Activated CD8-positive, alpha-beta memory T cell treated with anti-CD3 and anti-CD28 coated beads, Interleukin-2, amount 10 ng/mL, durations not matched to agents 7 days and 5 days (primary cell): ENCODE measurements at regions not wholly inside any gene's neighbourhood (a gene's known extent, or its start where the extent isn't known, plus 50 kb on each side); places are given as distances from the start of the nearest gene placed in this dataset.

Experiments
- ATAC-seq: fragments of 150-1000 bp; cut with Tn5 transposase; one replicate; pipeline ENCODE4 v1.10.0; 2021; ENCODE audit warnings: moderate library complexity
- CTCF ChIA-PET: fragments of 350-600 bp; sonication (Branson Sonifier 250); formaldehyde crosslinking; loops from one replicate; lab custom pipeline; 2021; ENCODE audit warnings: antibody characterized with exemption; lab: Charles Lee
- DNase-seq: peaks from one replicate; pipeline ENCODE4 v3.0.0-alpha.2; 2020
- H3K27ac Mint-ChIP-seq: one replicate; pipeline ENCODE4 v1.8.0; 2021; ENCODE audit warnings: mild to moderate bottlenecking, mixed read lengths
- H3K27me3 Mint-ChIP-seq: one replicate; pipeline ENCODE4 v1.8.0; 2021; ENCODE audit warnings: mixed read lengths
- H3K36me3 Mint-ChIP-seq: one replicate; pipeline ENCODE4 v1.8.0; 2021; ENCODE audit warnings: mild to moderate bottlenecking, mixed read lengths
- H3K4me1 Mint-ChIP-seq: one replicate; pipeline ENCODE4 v1.8.0; 2021; ENCODE audit warnings: mixed read lengths
- H3K4me3 Mint-ChIP-seq: one replicate; pipeline ENCODE4 v1.8.0; 2021; ENCODE audit warnings: mild to moderate bottlenecking, moderate library complexity, mixed read lengths
- H3K9me3 Mint-ChIP-seq: one replicate; pipeline ENCODE4 v1.8.0; 2022; ENCODE audit warnings: low read depth, mixed read lengths

GRCh38 chr3:171963546-171963945 is 75.8 kb upstream of the FNDC3B start:
- H3K4me3 Mint-ChIP-seq: no peak overlapping the region
- H3K27ac Mint-ChIP-seq: no peak overlapping the region
- DNase-seq: no peak
- H3K4me1 Mint-ChIP-seq: peaks cover 10% of the 10 kb centered on the region
- peaks cover 2% of the 10 kb centered on the region for H3K36me3 Mint-ChIP-seq
- CTCF ChIA-PET: interaction anchor here (0.9 kb wide), 1 partner anchor 378 kb away, joined by 3 read pairs; no protein-coding TSS in a partner anchor
- H3K9me3 Mint-ChIP-seq: no peaks in the 10 kb centered on the region
- no peaks in the 10 kb centered on the region for H3K27me3 Mint-ChIP-seq
- ATAC-seq: no peak

DNA sequence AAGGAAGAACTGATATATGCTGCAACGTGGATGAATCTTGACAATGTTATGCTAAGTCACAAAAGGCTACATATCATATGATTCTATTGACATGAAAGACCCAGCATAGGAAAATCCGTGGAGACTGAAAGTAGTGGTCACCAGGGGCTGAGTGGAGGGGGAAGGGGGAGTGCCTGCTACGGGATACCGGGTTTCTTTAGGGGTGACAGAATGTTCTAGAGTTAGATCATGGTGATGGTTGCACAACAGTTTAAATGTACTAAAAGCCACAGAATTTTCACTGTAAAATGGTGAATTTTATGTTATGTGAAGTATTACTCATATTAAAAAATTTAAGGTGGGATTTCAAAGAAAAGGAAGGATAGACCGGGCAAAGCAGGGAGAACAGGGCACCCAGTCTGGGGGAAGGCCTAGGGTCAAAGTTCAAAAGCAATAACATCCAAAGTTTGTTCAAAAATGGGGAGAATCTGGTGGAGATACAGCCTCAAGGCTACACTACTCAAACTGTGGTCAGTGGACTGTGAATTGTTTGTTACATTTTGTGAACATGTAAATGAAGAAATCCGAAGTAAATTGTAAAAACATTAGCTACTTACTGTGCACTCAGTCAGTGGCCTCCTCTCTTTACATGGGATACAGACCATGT is 74.2 kb upstream of the FNDC3B start:
- ATAC-seq (no peak), DNase-seq (no peak)
- no peaks in the 10 kb centered on the region for H3K9me3 Mint-ChIP-seq
- no peaks in the 10 kb centered on the region for H3K27me3 Mint-ChIP-seq
- H3K27ac Mint-ChIP-seq: no peak overlapping the region
- no peak overlapping the region for H3K4me3 Mint-ChIP-seq
- peaks cover 7% of the 10 kb centered on the region for H3K4me1 Mint-ChIP-seq
- CTCF ChIA-PET: no interaction called here
- H3K36me3 Mint-ChIP-seq: peaks cover 2% of the 10 kb centered on the region

GRCh38 chr3:171966533-171967136 is 72.7 kb upstream of the FNDC3B start:
- Mint-ChIP-seq H3K27ac (no peak overlapping the region), H3K36me3 (peaks cover 2% of the 10 kb centered on the region)
- no peak for DNase-seq

DNA sequence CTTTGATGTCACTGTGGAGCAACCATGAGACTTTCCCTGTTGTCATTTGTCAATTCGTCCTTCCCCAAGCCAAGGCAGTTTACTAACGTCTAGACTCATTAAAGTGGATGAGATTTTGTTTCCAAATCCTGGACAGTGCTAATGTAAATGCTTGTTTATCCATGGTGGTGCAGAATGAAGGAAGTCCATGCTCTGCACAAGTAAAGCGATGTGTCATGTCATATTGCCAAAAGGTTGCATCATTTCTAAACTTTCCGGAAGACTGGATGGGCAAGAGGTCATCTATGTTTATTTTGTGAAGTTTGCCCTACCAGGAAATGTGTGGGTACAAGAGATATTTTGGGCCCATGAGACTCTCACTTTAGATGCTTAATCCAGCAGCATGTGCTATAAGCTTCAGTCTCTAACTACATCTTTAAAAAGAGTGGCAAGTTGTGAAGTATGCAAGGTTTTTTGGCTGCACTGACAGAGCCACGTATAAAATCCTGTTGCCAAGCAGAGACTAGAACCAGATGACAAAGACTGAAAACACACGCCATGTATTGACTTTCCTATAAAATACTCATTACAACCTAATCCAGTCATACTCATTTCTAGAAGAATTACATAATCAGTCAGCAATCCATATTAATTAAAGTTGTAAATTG is 72.1 kb upstream of the FNDC3B start:
- DNase-seq (no peak), ATAC-seq (no peak)
- CTCF ChIA-PET: no interaction called here
- Mint-ChIP-seq H3K4me1 (peaks cover 3% of the 10 kb centered on the region), H3K4me3 (no peak overlapping the region), H3K36me3 (peaks cover 2% of the 10 kb centered on the region), H3K27me3 (peaks cover 2% of the 10 kb centered on the region), H3K27ac (no peak overlapping the region), H3K9me3 (no peaks in the 10 kb centered on the region)

More at GRCh38 chr3:171966533-171967136, 72.7 kb upstream of the FNDC3B start:
- H3K4me1 Mint-ChIP-seq: peaks cover 3% of the 10 kb centered on the region
- H3K4me3 Mint-ChIP-seq: no peak overlapping the region
- no peaks in the 10 kb centered on the region for H3K27me3 Mint-ChIP-seq
- CTCF ChIA-PET: no interaction called here
- no peak for ATAC-seq
- H3K9me3 Mint-ChIP-seq: no peaks in the 10 kb centered on the region

DNA sequence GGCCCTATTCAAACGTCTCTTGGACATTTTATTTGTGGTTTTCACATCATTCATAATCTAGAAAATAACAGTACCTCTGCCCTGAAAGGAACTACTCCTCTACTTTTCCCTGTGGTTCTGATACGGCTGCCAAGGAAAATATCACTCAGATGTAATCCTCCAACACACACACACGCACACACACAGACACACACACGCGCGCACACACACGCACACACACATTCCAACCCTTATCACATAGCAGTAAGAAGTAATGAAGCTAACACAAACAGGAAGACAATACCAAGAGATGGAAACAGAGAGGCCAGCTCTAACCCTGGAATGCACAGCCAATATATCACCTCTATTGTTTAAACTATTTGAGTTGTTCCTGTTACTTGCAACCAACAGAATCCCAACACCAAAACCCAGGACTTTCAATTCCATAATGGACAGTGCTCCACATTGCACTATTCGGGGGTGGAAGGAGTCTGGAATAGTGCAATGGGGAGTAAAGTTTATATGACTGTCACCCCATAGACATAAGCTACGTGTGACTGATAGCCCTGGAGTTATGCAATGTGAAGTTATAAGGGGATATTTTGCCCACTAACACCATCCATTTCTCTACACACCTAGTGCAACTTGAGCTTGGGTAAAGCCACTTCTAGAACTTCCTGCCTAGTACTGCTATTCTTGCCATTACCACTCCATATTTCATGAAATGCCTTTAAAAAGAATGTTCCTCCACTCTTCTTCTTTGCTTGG is 71.3 kb upstream of the FNDC3B start:
- ATAC-seq: no peak
- H3K4me1 Mint-ChIP-seq: peaks cover 3% of the 10 kb centered on the region

DNA sequence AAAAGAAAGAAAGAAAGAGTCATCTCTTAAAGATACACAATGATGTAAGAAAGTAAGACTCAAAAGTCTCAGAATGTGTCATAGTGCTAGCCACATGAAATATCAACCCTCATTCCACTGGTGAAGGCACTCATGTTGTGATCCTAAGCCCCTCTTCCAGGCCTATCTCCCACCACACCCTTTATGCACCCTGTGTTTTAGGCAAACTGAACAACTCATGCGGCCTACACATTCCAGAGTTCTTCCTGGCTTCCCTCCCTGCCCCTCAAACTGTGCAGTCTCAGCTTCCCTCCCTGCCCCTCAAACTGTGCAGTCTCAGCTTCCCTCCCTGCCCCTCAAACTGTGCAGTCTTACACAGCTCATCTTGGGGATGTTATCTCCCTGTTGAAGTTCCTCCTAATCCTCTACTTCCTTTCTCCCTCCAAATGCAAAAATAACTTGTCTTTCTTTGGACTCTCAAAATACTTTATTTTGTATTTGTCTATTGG is 69.0 kb upstream of the FNDC3B start:
- CTCF ChIA-PET: no interaction called here
- H3K4me1 Mint-ChIP-seq: peaks cover 3% of the 10 kb centered on the region
- H3K9me3 Mint-ChIP-seq: no peaks in the 10 kb centered on the region
- H3K27me3 Mint-ChIP-seq: peaks cover 5% of the 10 kb centered on the region
- DNase-seq (no peak), ATAC-seq (no peak)
- H3K4me3 Mint-ChIP-seq: no peak overlapping the region
- H3K36me3 Mint-ChIP-seq: peaks cover 2% of the 10 kb centered on the region
- peak overlapping the region; percentile 36 for H3K27ac Mint-ChIP-seq

More for the DNA sequence above, 71.3 kb upstream of the FNDC3B start:
- Mint-ChIP-seq H3K9me3 (no peaks in the 10 kb centered on the region), H3K4me3 (no peak overlapping the region), H3K27ac (no peak overlapping the region), H3K36me3 (peaks cover 2% of the 10 kb centered on the region), H3K27me3 (peaks cover 4% of the 10 kb centered on the region)
- DNase-seq: no peak
- CTCF ChIA-PET: no interaction called here

- no peaks in the 10 kb centered on the region for H3K9me3 Mint-ChIP-seq
- H3K4me3 Mint-ChIP-seq: no peak overlapping the region
- H3K27ac Mint-ChIP-seq: no peak overlapping the region
- H3K36me3 Mint-ChIP-seq: peaks cover 2% of the 10 kb centered on the region
- ATAC-seq (no peak), DNase-seq (no peak)
- CTCF ChIA-PET: no interaction called here
- peaks cover 3% of the 10 kb centered on the region for H3K4me1 Mint-ChIP-seq
- H3K27me3 Mint-ChIP-seq: peaks cover 5% of the 10 kb centered on the region
Measured at GRCh38 chr3:171971919-171972514, 67.4 kb upstream of the FNDC3B start.

DNA sequence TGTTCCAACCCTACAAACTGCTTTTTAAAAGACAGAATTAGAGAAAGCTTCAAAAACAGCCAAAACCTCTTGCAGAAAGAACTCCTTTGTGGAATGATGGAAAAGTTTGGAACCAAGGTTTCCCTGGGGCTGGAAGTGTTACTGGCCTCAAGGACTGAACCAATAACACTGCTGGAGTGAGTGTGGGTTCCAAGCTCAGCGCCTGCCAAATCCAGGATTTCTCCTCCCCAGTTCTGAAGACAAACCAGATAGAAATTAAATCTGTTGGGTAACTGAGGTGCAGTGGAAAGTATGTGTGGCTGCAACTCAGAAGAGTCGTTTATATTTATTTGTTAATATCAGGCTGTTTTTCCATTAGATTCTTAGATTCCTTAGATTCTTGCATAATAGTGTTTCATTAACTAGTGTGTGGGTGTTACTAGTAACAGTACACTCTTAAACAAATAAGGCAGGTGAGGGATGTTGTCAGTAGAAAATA is 66.5 kb upstream of the FNDC3B start:
- ATAC-seq: no peak

GRCh38 chr3:171974986-171975837 is 64.2 kb upstream of the FNDC3B start:
- Mint-ChIP-seq H3K27ac (no peak overlapping the region), H3K27me3 (peaks cover 5% of the 10 kb centered on the region), H3K4me3 (no peak overlapping the region), H3K36me3 (no peaks in the 10 kb centered on the region), H3K4me1 (peaks cover 6% of the 10 kb centered on the region), H3K9me3 (no peaks in the 10 kb centered on the region)
- CTCF ChIA-PET: no interaction called here
- DNase-seq: no peak
- no peak for ATAC-seq

More for the DNA sequence above, 66.5 kb upstream of the FNDC3B start:
- Mint-ChIP-seq H3K27me3 (peaks cover 5% of the 10 kb centered on the region), H3K36me3 (peaks cover 2% of the 10 kb centered on the region), H3K9me3 (no peaks in the 10 kb centered on the region), H3K27ac (no peak overlapping the region), H3K4me1 (peaks cover 4% of the 10 kb centered on the region), H3K4me3 (no peak overlapping the region)
- CTCF ChIA-PET: no interaction called here
- DNase-seq: no peak

GRCh38 chr3:171976526-171976925 is 62.9 kb upstream of the FNDC3B start:
- ATAC-seq: no peak
- H3K4me1 Mint-ChIP-seq: peaks cover 9% of the 10 kb centered on the region
- H3K4me3 Mint-ChIP-seq: no peak overlapping the region
- CTCF ChIA-PET: no interaction called here
- H3K27me3 Mint-ChIP-seq: peaks cover 5% of the 10 kb centered on the region
- no peaks in the 10 kb centered on the region for H3K9me3 Mint-ChIP-seq
- no peak for DNase-seq
- no peaks in the 10 kb centered on the region for H3K36me3 Mint-ChIP-seq
- H3K27ac Mint-ChIP-seq: no peak overlapping the region

- ATAC-seq: no peak
- H3K4me1 Mint-ChIP-seq: peaks cover 9% of the 10 kb centered on the region
- peaks cover 2% of the 10 kb centered on the region for H3K27me3 Mint-ChIP-seq
- CTCF ChIA-PET: interaction anchor here (1.2 kb wide), 1 partner anchor 355 kb away, joined by 4 read pairs; no protein-coding TSS in a partner anchor
- no peak for DNase-seq
- no peak overlapping the region for H3K27ac Mint-ChIP-seq
- no peaks in the 10 kb centered on the region for H3K36me3 Mint-ChIP-seq
- H3K4me3 Mint-ChIP-seq: no peak overlapping the region
- no peaks in the 10 kb centered on the region for H3K9me3 Mint-ChIP-seq
Measured at GRCh38 chr3:171977441-171977840, 61.9 kb upstream of the FNDC3B start.

DNA sequence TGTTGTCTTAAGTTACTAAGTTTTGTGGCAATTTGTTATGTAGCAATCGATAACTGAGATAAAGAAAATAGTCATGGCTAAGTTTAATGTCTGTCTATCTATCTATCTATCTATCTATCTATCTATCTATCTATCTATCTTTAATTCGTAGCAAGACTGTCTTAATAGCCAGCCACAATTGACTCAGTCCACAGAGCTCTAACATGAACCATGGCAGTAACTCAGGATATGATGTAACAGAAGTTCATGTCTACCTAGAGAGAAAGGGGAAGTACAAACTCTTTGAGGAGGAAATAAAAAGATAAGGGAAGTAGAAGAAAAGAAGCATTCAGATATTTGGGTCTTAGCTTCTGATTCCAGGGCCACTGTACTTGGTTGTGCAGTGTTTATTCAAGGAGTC is 61.5 kb upstream of the FNDC3B start:
- DNase-seq: no peak
- Mint-ChIP-seq H3K27ac (no peak overlapping the region), H3K36me3 (no peaks in the 10 kb centered on the region), H3K27me3 (peaks cover 2% of the 10 kb centered on the region), H3K9me3 (no peaks in the 10 kb centered on the region), H3K4me1 (peaks cover 9% of the 10 kb centered on the region), H3K4me3 (no peak overlapping the region)
- no peak for ATAC-seq
- CTCF ChIA-PET: interaction anchor here (1.2 kb wide), 1 partner anchor 355 kb away, joined by 4 read pairs; no protein-coding TSS in a partner anchor
